RCC 7860 (cell line): ENCODE measurements at regions not wholly inside any gene's neighbourhood (a gene's known extent, or its start where the extent isn't known, plus 50 kb on each side); places are given as distances from the start of the nearest gene placed in this dataset.
"Not testable (repeated sequence)": the region's sequence is repeated elsewhere in the genome, so short reads cannot be mapped to it uniquely, and the experiment has no call there.

Source experiments
- DNase-seq: peaks from one replicate; pipeline ENCODE4 v3.0.0-alpha.2; 2015; ENCODE audit warnings: low spot score
- FAIRE-seq: peaks from 2 replicates; lab custom pipeline; 2012; peaks lifted over from hg19 to GRCh38; lab: Jason Lieb, UNC

GRCh38 chr6:50455029-50455428 is 258.3 kb upstream of the TFAP2D start:
- DNase-seq (no peak), FAIRE-seq (no peak)

GRCh38 chr6:50457351-50457750 is 256.0 kb upstream of the TFAP2D start:
- DNase-seq (no peak), FAIRE-seq (no peak)

- DNase-seq (no peak), FAIRE-seq (no peak)
These were observed 251.6 kb upstream of the TFAP2D start for GRCh38 chr6:50461696-50462095.

- DNase-seq (no peak), FAIRE-seq (no peak)
These were observed 249.4 kb upstream of the TFAP2D start for GRCh38 chr6:50463931-50464330.

GRCh38 chr6:50467931-50468330 is 245.4 kb upstream of the TFAP2D start:
- DNase-seq (no peak), FAIRE-seq (no peak)

- DNase-seq (no peak), FAIRE-seq (no peak)
These were observed 242.3 kb upstream of the TFAP2D start for GRCh38 chr6:50471041-50471440.

- FAIRE-seq (no peak), DNase-seq (no peak)
These were observed 203.0 kb upstream of the TFAP2D start for GRCh38 chr6:50510361-50510760.

- no peak for DNase-seq
- FAIRE-seq: no peak
These were observed 192.7 kb upstream of the TFAP2D start for GRCh38 chr6:50520326-50521266.

GRCh38 chr6:50524341-50524740 is 189.0 kb upstream of the TFAP2D start:
- FAIRE-seq (no peak), DNase-seq (no peak)

- FAIRE-seq: no peak
- no peak for DNase-seq
These were observed 185.3 kb upstream of the TFAP2D start for GRCh38 chr6:50527985-50528384.

- FAIRE-seq: no peak
- no peak for DNase-seq
These were observed 173.9 kb upstream of the TFAP2D start for GRCh38 chr6:50539447-50539846.

- FAIRE-seq (no peak), DNase-seq (no peak)
These were observed 171.4 kb upstream of the TFAP2D start for GRCh38 chr6:50541941-50542340.

GRCh38 chr6:50543666-50544065 is 169.7 kb upstream of the TFAP2D start:
- FAIRE-seq (no peak), DNase-seq (no peak)

GRCh38 chr6:50549026-50549425 is 164.3 kb upstream of the TFAP2D start:
- no peak for FAIRE-seq
- no peak for DNase-seq

GRCh38 chr6:50549475-50549874 is 163.9 kb upstream of the TFAP2D start:
- DNase-seq: no peak
- no peak for FAIRE-seq

GRCh38 chr6:50555982-50556381 is 157.3 kb upstream of the TFAP2D start:
- DNase-seq: no peak

GRCh38 chr6:50565004-50565403 is 148.3 kb upstream of the TFAP2D start:
- FAIRE-seq (no peak), DNase-seq (no peak)

More at GRCh38 chr6:50555982-50556381, 157.3 kb upstream of the TFAP2D start:
- FAIRE-seq: no peak

GRCh38 chr6:50571230-50571629 is 142.1 kb upstream of the TFAP2D start:
- not testable (repeated sequence) for FAIRE-seq, DNase-seq

GRCh38 chr6:50585441-50586330 is 127.6 kb upstream of the TFAP2D start:
- FAIRE-seq (no peak), DNase-seq (no peak)

- no peak for FAIRE-seq
These were observed 127.0 kb upstream of the TFAP2D start for GRCh38 chr6:50586331-50586675.

GRCh38 chr6:50589751-50590470 is 123.4 kb upstream of the TFAP2D start:
- DNase-seq (no peak), FAIRE-seq (no peak)

More at GRCh38 chr6:50586331-50586675, 127.0 kb upstream of the TFAP2D start:
- DNase-seq: no peak
